CD14-positive monocyte (primary cell): ENCODE measurements at regions not wholly inside any gene's neighbourhood (a gene's known extent, or its start where the extent isn't known, plus 50 kb on each side); places are given as distances from the start of the nearest gene placed in this dataset.
A peak's percentile ranks its signal among the peaks of the same experiment; 100 is the strongest.

ENCODE experiments used
- DNase-seq, 3 donors: peaks; one replicate each; pipeline ENCODE4 v3.0.0-alpha.2; 2011 to 2022
- H2AFZ ChIP-seq: 2 replicates; pipeline ENCODE4 v1.6.0; 2012; ENCODE audit warnings: mild to moderate bottlenecking, low read depth, low read length, inconsistent platforms; ENCODE audit not compliant: insufficient read depth, poor library complexity, severe bottlenecking
- H3K27ac ChIP-seq, 2 donors: 1 replicate in 1 of 2; 2 replicates in 1 of 2; pipeline ENCODE4 v1.5.1; 2012 to 2013; ENCODE audit warnings: low read length in 2 of 2, control low read depth in 1 of 2, inconsistent platforms in 1 of 2, low read depth in 1 of 2, mild to moderate bottlenecking in 1 of 2
- H3K27me3 ChIP-seq, 2 donors: one replicate each; pipeline versions ENCODE4 v1.6.0 to v1.6.1; 2011 to 2013; ENCODE audit warnings: low read length in 2 of 2; ENCODE audit not compliant: control insufficient read depth in 2 of 2, insufficient read depth in 2 of 2
- H3K36me3 ChIP-seq, 2 donors: replicated peaks in 1 of 2; 1 replicate in 1 of 2; 2 replicates in 1 of 2; pipeline versions ENCODE4 v1.5.1 to v1.6.1; 2012 to 2013; ENCODE audit warnings: low read length in 2 of 2, control low read depth in 1 of 2, inconsistent platforms in 1 of 2, mild to moderate bottlenecking in 1 of 2; ENCODE audit not compliant: insufficient read depth in 2 of 2, control insufficient read depth in 1 of 2
- H3K4me1 ChIP-seq, 2 donors: 1 replicate in 1 of 2; 2 replicates in 1 of 2; pipeline versions ENCODE4 v1.5.1 to v1.6.1; 2012 to 2013; ENCODE audit warnings: low read length in 2 of 2, control low read depth in 1 of 2, inconsistent platforms in 1 of 2, mild to moderate bottlenecking in 1 of 2, moderate library complexity in 1 of 2; ENCODE audit not compliant: insufficient read depth in 2 of 2, control insufficient read depth in 1 of 2
- H3K4me2 ChIP-seq: replicated peaks from 2 replicates; pipeline ENCODE3; 2012; ENCODE audit warnings: low read length, moderate library complexity, mild to moderate bottlenecking; ENCODE audit not compliant: poor library complexity, severe bottlenecking; ENCODE audit errors: extremely low read depth
- H3K4me3 ChIP-seq, 3 experiments: fragments of 200-600 bp in 1 of 3; sonication (generic) in 1 of 3; replicated peaks in 1 of 3; 1 replicate in 2 of 3; 2 replicates in 1 of 3; pipeline ENCODE4 v1.5.1; 2011 to 2013; ENCODE audit warnings: low read length in 3 of 3, mild to moderate bottlenecking in 3 of 3, control low read depth in 2 of 3, low read depth in 2 of 3, inconsistent platforms in 1 of 3, moderate library complexity in 1 of 3
- H3K79me2 ChIP-seq: 2 replicates; pipeline ENCODE4 v1.6.0; 2012; ENCODE audit warnings: mild to moderate bottlenecking, control low read depth, inconsistent platforms, low read length, moderate library complexity; ENCODE audit not compliant: insufficient read depth
- H3K9ac ChIP-seq: 2 replicates; pipeline ENCODE4 v1.6.0; 2017; ENCODE audit warnings: low read length, mild to moderate bottlenecking; ENCODE audit not compliant: insufficient read depth, poor library complexity, severe bottlenecking
- H3K9me3 ChIP-seq, 2 donors: replicated peaks in 1 of 2; 1 replicate in 1 of 2; 2 replicates in 1 of 2; pipeline versions ENCODE4 v1.5.1 to v1.6.1; 2012 to 2013; ENCODE audit warnings: low read length in 2 of 2, control low read depth in 1 of 2; ENCODE audit not compliant: control insufficient read depth in 1 of 2, insufficient read depth in 1 of 2
- H4K20me1 ChIP-seq: 2 replicates; pipeline ENCODE4 v1.6.0; 2012; ENCODE audit warnings: mild to moderate bottlenecking, low read length, control low read depth, moderate library complexity; ENCODE audit not compliant: insufficient read depth
- H3K27ac Mint-ChIP-seq, 7 donors: one replicate each; pipeline ENCODE4 v1.8.0; 2020; ENCODE audit warnings: mild to moderate bottlenecking in 7 of 7, mixed read lengths in 7 of 7, moderate library complexity in 6 of 7, inconsistent platforms in 2 of 7
- H3K27me3 Mint-ChIP-seq, 3 donors: one replicate each; pipeline ENCODE4 v1.8.0; 2021 to 2022; ENCODE audit warnings: low read depth in 3 of 3, mild to moderate bottlenecking in 3 of 3, mixed read lengths in 3 of 3, moderate library complexity in 3 of 3, inconsistent platforms in 1 of 3
- H3K36me3 Mint-ChIP-seq, 2 donors: one replicate each; pipeline ENCODE4 v1.8.0; 2020; ENCODE audit warnings: mixed read lengths in 2 of 2, inconsistent platforms in 1 of 2, mild to moderate bottlenecking in 1 of 2
- H3K4me1 Mint-ChIP-seq: one replicate; pipeline ENCODE4 v1.8.0; 2020; ENCODE audit warnings: mild to moderate bottlenecking, mixed read lengths
- H3K4me3 Mint-ChIP-seq, 2 donors: one replicate each; pipeline ENCODE4 v1.8.0; 2020; ENCODE audit warnings: mild to moderate bottlenecking in 2 of 2, mixed read lengths in 2 of 2, moderate library complexity in 1 of 2
- H3K9me3 Mint-ChIP-seq, 7 donors: one replicate each; pipeline ENCODE4 v1.8.0; 2020 to 2022; ENCODE audit warnings: mixed read lengths in 7 of 7, mild to moderate bottlenecking in 6 of 7, moderate library complexity in 6 of 7, inconsistent platforms in 2 of 7
- WGBS: methylation state at CpG from one replicate; pipeline ENCODE4 v1.1.5; 2013; ENCODE audit warnings: missing lambda C conversion rate; ENCODE audit not compliant: insufficient coverage; 5-methylcytosine and 5-hydroxymethylcytosine counted together
- intact Hi-C, 2 donors: fragments of 100-400 bp; cut with micrococcal nuclease; formaldehyde crosslinking; loops; one replicate each; pipeline versions ENCODE4 v1.15.0 to v1.15.1; 2023
- TF ChIP-seq, protein P1 (sequence below): fragments of 200-600 bp; IDR thresholded peaks from one replicate; pipeline ENCODE4 v1.8.0; 2022; ENCODE audit warnings: antibody characterized with exemption, mild to moderate bottlenecking

DNA sequence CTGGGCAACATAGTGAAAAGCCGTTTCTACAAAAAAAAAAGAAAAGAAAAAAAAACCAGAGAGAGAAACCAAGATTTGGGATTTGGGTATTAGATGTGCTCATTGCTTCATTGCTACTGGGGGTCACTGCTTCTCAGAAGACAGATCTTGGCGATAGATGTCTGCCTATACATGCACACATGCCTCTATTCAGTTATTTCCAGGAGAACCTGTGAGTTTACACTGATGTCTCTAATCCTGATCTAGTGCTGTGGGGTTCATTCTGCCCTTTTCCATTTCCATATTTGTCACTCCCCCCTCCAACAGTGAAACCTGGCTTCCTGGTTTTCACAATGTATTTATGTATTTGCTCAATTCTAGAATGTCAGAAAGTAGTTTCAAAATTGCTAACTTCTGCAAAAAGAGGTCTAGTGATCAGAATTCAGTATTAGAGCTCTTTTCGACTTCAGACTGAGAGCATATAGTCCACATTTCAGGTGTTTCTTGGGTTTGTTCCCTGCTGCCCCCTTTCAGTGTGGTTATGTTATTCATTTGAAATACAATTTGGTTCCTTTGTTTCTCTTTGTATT, 111.0 kb downstream of the SLC25A47 start:
- Histone ChIP-seq H3K4me3 (peak overlapping the region in 1 of 3 experiments; percentile 25), H3K27me3 (no peaks in the 10 kb centered on the region), H3K9ac (peak overlapping the region; percentile 47), H4K20me1 (no peaks in the 10 kb centered on the region), H3K4me2 (peak overlapping the region; percentile 55), H3K79me2 (peaks cover 6% of the 10 kb centered on the region), H3K9me3 (no peaks in the 10 kb centered on the region), H3K4me1 (peaks cover 33 to 37% of the 10 kb centered on the region in 2 donors), H2AFZ (peak overlapping the region; percentile 25), H3K36me3 (no peaks in the 10 kb centered on the region), H3K27ac (peak overlapping the region; percentile 79 to 83)
- Mint-ChIP-seq H3K27me3 (no peaks in the 10 kb centered on the region), H3K4me1 (peaks cover 50% of the 10 kb centered on the region), H3K36me3 (peaks cover under 1 to 17% of the 10 kb centered on the region in 2 donors), H3K9me3 (peaks cover 0 to 3% (median 0%) of the 10 kb centered on the region in 7 donors), H3K4me3 (peak overlapping the region; percentile 54 to 78), H3K27ac (peak overlapping the region; percentile 87 to 97 (median 94))
- TF ChIP-seq, protein P1, sequence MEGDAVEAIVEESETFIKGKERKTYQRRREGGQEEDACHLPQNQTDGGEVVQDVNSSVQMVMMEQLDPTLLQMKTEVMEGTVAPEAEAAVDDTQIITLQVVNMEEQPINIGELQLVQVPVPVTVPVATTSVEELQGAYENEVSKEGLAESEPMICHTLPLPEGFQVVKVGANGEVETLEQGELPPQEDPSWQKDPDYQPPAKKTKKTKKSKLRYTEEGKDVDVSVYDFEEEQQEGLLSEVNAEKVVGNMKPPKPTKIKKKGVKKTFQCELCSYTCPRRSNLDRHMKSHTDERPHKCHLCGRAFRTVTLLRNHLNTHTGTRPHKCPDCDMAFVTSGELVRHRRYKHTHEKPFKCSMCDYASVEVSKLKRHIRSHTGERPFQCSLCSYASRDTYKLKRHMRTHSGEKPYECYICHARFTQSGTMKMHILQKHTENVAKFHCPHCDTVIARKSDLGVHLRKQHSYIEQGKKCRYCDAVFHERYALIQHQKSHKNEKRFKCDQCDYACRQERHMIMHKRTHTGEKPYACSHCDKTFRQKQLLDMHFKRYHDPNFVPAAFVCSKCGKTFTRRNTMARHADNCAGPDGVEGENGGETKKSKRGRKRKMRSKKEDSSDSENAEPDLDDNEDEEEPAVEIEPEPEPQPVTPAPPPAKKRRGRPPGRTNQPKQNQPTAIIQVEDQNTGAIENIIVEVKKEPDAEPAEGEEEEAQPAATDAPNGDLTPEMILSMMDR = no peak
- peak; percentile 64 to 86 (median 83) for DNase-seq
- 0% methylated on average over 2 of the region's 3 CpGs for WGBS
- intact Hi-C loops = no loop called here

DNA sequence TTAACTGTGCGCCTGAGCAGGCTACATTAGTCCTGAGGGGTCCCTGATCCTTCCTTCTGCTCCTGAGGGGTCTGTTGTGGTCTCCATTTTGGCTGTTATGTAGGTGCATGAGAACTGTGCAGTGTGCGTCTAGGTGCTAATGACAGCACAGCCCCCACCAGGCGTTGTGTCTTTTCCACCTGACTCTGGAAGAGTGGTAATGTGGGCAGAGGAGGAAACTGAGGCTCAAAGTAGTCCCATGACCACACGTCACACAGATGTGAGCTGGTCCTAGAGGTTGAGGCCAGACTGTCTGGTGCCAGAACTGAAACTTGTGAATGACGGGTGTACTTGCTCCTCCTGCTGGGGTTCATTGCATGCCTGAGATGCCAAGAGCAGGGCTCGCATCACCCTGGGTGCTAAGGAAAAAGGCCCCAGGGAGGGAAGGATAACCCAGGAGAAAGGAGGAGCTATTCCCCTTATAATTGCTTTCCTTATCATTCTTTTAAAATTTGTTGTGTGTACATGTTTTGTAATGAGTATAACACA, 111.8 kb downstream of the SLC25A47 start:
- Histone ChIP-seq H3K4me1 (peaks cover 34 to 40% of the 10 kb centered on the region in 2 donors), H3K4me2 (peak overlapping the region; percentile 55), H3K79me2 (peaks cover 6% of the 10 kb centered on the region), H3K27ac (peak overlapping the region; percentile 75 to 79), H3K36me3 (no peaks in the 10 kb centered on the region), H2AFZ (no peak overlapping the region), H3K9me3 (no peaks in the 10 kb centered on the region), H4K20me1 (no peaks in the 10 kb centered on the region), H3K9ac (peak overlapping the region; percentile 47), H3K27me3 (no peaks in the 10 kb centered on the region), H3K4me3 (peak overlapping the region in 1 of 3 experiments; percentile 25)
- H3K27me3 Mint-ChIP-seq = no peaks in the 10 kb centered on the region
- H3K4me1 Mint-ChIP-seq = peaks cover 58% of the 10 kb centered on the region
- H3K27ac Mint-ChIP-seq = peak overlapping the region; percentile 87 to 97 (median 94)
- H3K4me3 Mint-ChIP-seq = peak overlapping the region; percentile 54 to 78
- 50% methylated on average over 1 of the region's 6 CpGs for WGBS
- TF ChIP-seq, protein P1 = peak; percentile 16
- DNase-seq = peak in 2 of 3 donors; percentile 33 to 65
- peaks cover 0 to 3% (median 0%) of the 10 kb centered on the region in 7 donors for H3K9me3 Mint-ChIP-seq
- peaks cover 0 to 17% of the 10 kb centered on the region in 2 donors for H3K36me3 Mint-ChIP-seq
- intact Hi-C loops = loop anchor here in 1 of 2 donors (5.0 kb wide), 1 partner anchor 33 kb away; no protein-coding TSS in a partner anchor
